H9 (cell line): ENCODE measurements at regions not wholly inside any gene's neighbourhood (a gene's known extent, or its start where the extent isn't known, plus 50 kb on each side); places are given as distances from the start of the nearest gene placed in this dataset.

ENCODE experiments used
- DNase-seq: peaks from one replicate; pipeline ENCODE4 v3.0.0-alpha.2; 2017
- H2AFZ ChIP-seq: one replicate; pipeline ENCODE4 v1.6.1; 2013; ENCODE audit warnings: mild to moderate bottlenecking, low read length, control low read depth, moderate library complexity
- H2AK5ac ChIP-seq: 2 replicates; pipeline ENCODE4 v1.6.1; 2013; ENCODE audit warnings: low read length, control low read depth, mixed read lengths; ENCODE audit not compliant: insufficient read length
- H2BK120ac ChIP-seq: one replicate; pipeline ENCODE4 v1.6.1; 2013; ENCODE audit warnings: low read depth, mild to moderate bottlenecking, low read length, control low read depth, inconsistent platforms; ENCODE audit not compliant: poor library complexity, severe bottlenecking
- H2BK12ac ChIP-seq: 2 replicates; pipeline ENCODE4 v1.6.1; 2013; ENCODE audit warnings: low read length, control low read depth, mixed read lengths, low read depth; ENCODE audit not compliant: insufficient read length
- H2BK15ac ChIP-seq: 2 replicates; pipeline ENCODE4 v1.6.1; 2013; ENCODE audit warnings: low read depth, low read length, control low read depth
- H2BK20ac ChIP-seq: one replicate; pipeline ENCODE4 v1.6.1; 2013; ENCODE audit warnings: low read depth, mild to moderate bottlenecking, low read length, control low read depth, inconsistent platforms; ENCODE audit not compliant: poor library complexity, severe bottlenecking
- H2BK5ac ChIP-seq: 2 replicates; pipeline ENCODE4 v1.6.1; 2013; ENCODE audit warnings: low read length, control low read depth, mixed read lengths; ENCODE audit not compliant: insufficient read length
- H3K14ac ChIP-seq: 2 replicates; pipeline ENCODE4 v1.6.1; 2013; ENCODE audit warnings: low read length, control low read depth; ENCODE audit not compliant: insufficient read depth
- H3K18ac ChIP-seq: 2 replicates; pipeline ENCODE4 v1.6.1; 2013; ENCODE audit warnings: low read depth, mild to moderate bottlenecking, mixed read lengths, low read length, control low read depth; ENCODE audit not compliant: insufficient read length
- H3K23ac ChIP-seq: 2 replicates; pipeline ENCODE4 v1.6.1; 2013; ENCODE audit warnings: low read length, control low read depth, mixed read lengths, low read depth; ENCODE audit not compliant: insufficient read length
- H3K23me2 ChIP-seq: 2 replicates; pipeline ENCODE4 v1.6.1; 2013; ENCODE audit warnings: low read depth, mild to moderate bottlenecking, mixed read lengths, low read length, control low read depth; ENCODE audit not compliant: insufficient read length, poor library complexity, severe bottlenecking
- H3K27ac ChIP-seq: 2 replicates; pipeline ENCODE4 v1.5.1; 2013; ENCODE audit warnings: low read length, control low read depth, mixed read lengths, low read depth; ENCODE audit not compliant: insufficient read length
- H3K27me3 ChIP-seq: 2 replicates; pipeline ENCODE4 v1.6.1; 2013; ENCODE audit warnings: low read length, control low read depth, inconsistent platforms; ENCODE audit not compliant: insufficient read depth
- H3K4ac ChIP-seq: 2 replicates; pipeline ENCODE4 v1.6.1; 2013; ENCODE audit warnings: low read depth, mild to moderate bottlenecking, control low read depth, inconsistent platforms, low read length, moderate library complexity
- H3K4me1 ChIP-seq: 2 replicates; pipeline ENCODE4 v1.6.1; 2013; ENCODE audit warnings: low read length, control low read depth, inconsistent platforms; ENCODE audit not compliant: insufficient read depth
- H3K4me2 ChIP-seq: 2 replicates; pipeline ENCODE4 v1.6.1; 2013; ENCODE audit warnings: low read length, control low read depth, mixed read lengths; ENCODE audit not compliant: insufficient read length, insufficient read depth
- H3K56ac ChIP-seq: 2 replicates; pipeline ENCODE4 v1.6.1; 2013; ENCODE audit warnings: low read depth, mild to moderate bottlenecking, mixed read lengths, low read length, control low read depth; ENCODE audit not compliant: insufficient read length
- H3K79me1 ChIP-seq: 2 replicates; pipeline ENCODE4 v1.6.1; 2013; ENCODE audit warnings: low read depth, mild to moderate bottlenecking, moderate library complexity, low read length, control low read depth, inconsistent platforms; ENCODE audit not compliant: insufficient read depth, poor library complexity, severe bottlenecking
- H3K79me2 ChIP-seq: 2 replicates; pipeline ENCODE4 v1.6.1; 2013; ENCODE audit warnings: low read length, control low read depth, inconsistent platforms; ENCODE audit not compliant: insufficient read depth
- H3K9ac ChIP-seq: 2 replicates; pipeline ENCODE4 v1.6.1; 2013; ENCODE audit warnings: low read length, control low read depth, mixed read lengths; ENCODE audit not compliant: insufficient read length; ENCODE audit errors: extremely low read depth
- H3K9me3 ChIP-seq: one replicate; pipeline ENCODE4 v1.6.1; 2013; ENCODE audit warnings: low read depth, low read length, inconsistent platforms; ENCODE audit not compliant: control insufficient read depth
- H3T11ph ChIP-seq: one replicate; pipeline ENCODE4 v1.6.1; 2013; ENCODE audit warnings: mild to moderate bottlenecking, low read length, control low read depth, inconsistent platforms
- H4K20me1 ChIP-seq: one replicate; pipeline ENCODE4 v1.6.1; 2013; ENCODE audit not compliant: control insufficient read depth, insufficient read length, insufficient read depth
- H4K5ac ChIP-seq: 2 replicates; pipeline ENCODE4 v1.6.1; 2013; ENCODE audit warnings: low read depth, mild to moderate bottlenecking, mixed read lengths, low read length, control low read depth; ENCODE audit not compliant: insufficient read length
- H4K8ac ChIP-seq: replicated peaks from 2 replicates; pipeline ENCODE4 v1.6.1; 2013; ENCODE audit warnings: low read length, control low read depth, mixed read lengths, low read depth; ENCODE audit not compliant: insufficient read length
- H4K91ac ChIP-seq: 2 replicates; pipeline ENCODE4 v1.6.1; 2013; ENCODE audit warnings: low read depth, mild to moderate bottlenecking, moderate library complexity, mixed read lengths, low read length, control low read depth; ENCODE audit not compliant: insufficient read length
- H3K27ac Mint-ChIP-seq, 3 experiments: 2 replicates in 2 of 3; 3 replicates in 1 of 3; pipeline ENCODE4 v1.8.0; 2020 to 2021; ENCODE audit warnings: mixed read lengths in 3 of 3, mild to moderate bottlenecking in 1 of 3, moderate library complexity in 1 of 3
- H3K27me3 Mint-ChIP-seq: 2 replicates; pipeline ENCODE4 v1.8.0; 2021; ENCODE audit warnings: low read depth, mild to moderate bottlenecking, moderate library complexity, mixed read lengths
- H3K36me3 Mint-ChIP-seq, 3 experiments: 2 replicates in 2 of 3; 3 replicates in 1 of 3; pipeline ENCODE4 v1.8.0; 2020 to 2021; ENCODE audit warnings: low read depth in 3 of 3, mixed read lengths in 3 of 3; ENCODE audit not compliant: insufficient read depth in 1 of 3
- H3K4me1 Mint-ChIP-seq, 2 experiments: 2 replicates each; pipeline ENCODE4 v1.8.0; 2020; ENCODE audit warnings: mixed read lengths in 2 of 2
- H3K4me3 Mint-ChIP-seq, 2 experiments: 2 replicates in 1 of 2; 3 replicates in 1 of 2; pipeline ENCODE4 v1.8.0; 2020 to 2021; ENCODE audit warnings: mild to moderate bottlenecking in 2 of 2, mixed read lengths in 2 of 2, moderate library complexity in 1 of 2
- H3K9me3 Mint-ChIP-seq, 2 experiments: 2 replicates in 1 of 2; 3 replicates in 1 of 2; pipeline ENCODE4 v1.8.0; 2020; ENCODE audit warnings: mild to moderate bottlenecking in 2 of 2, mixed read lengths in 2 of 2, moderate library complexity in 1 of 2
- CTCF ChIP-seq: fragments of 200-600 bp; sonication (generic); conservative IDR thresholded peaks from 3 replicates; pipeline ENCODE4 v1.8.0; 2021; ENCODE audit warnings: antibody characterized with exemption, mild to moderate bottlenecking
- WGBS: extraction: QIAGEN DNeasy Blood & Tissue Kit; methylation state at CpG from one replicate; pipeline ENCODE4 v1.1.7; 2013; ENCODE audit warnings: missing lambda C conversion rate, low lambda C conversion rate, mixed read lengths; ENCODE audit not compliant: insufficient read length; ENCODE audit errors: extremely low coverage; 5-methylcytosine and 5-hydroxymethylcytosine counted together

DNA sequence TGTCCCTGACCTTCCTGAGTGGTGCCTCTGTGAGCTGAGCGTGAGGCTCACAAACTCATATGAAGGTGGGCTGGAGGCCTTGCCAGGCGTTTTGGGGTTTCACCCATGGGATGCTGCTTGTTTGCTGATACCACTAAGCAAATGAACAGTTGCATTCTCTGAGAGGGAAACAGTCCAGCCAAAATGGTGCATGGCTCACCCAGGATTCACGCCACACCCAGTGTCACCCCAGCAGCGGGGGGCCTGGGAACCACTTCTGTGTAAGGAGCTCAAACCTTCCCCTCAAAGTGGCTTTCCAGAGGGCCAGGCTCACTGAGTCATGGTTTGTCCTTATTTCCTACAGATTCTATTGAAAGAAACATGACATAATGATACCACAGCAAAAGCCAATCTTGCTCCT lies 928.1 kb downstream of the TBC1D22A start:
- H3K27me3 ChIP-seq, result no peaks in the 10 kb centered on the region
- TF ChIP-seq CTCF, result no peak
- H3K4me3 Mint-ChIP-seq, result no peak overlapping the region
- H3K4ac ChIP-seq, result no peak overlapping the region
- H4K5ac ChIP-seq, result no peak overlapping the region
- no peaks in the 10 kb centered on the region for H3K9me3 ChIP-seq
- H3K27ac ChIP-seq, result no peak overlapping the region
- H4K20me1 ChIP-seq, result no peaks in the 10 kb centered on the region
- H3K23me2 ChIP-seq, result no peaks in the 10 kb centered on the region
- H3T11ph ChIP-seq, result no peak overlapping the region
- no peak overlapping the region for H3K18ac ChIP-seq
- peaks cover 0 to 19% of the 10 kb centered on the region in 2 experiments; a peak in 4 of 5 replicates for H3K9me3 Mint-ChIP-seq
- no CpG with 5 or more reads among the region's 4 CpGs for WGBS
- no peak overlapping the region for H3K4me2 ChIP-seq
- H4K91ac ChIP-seq, result no peak overlapping the region
- H3K23ac ChIP-seq, result no peak overlapping the region
- H3K4me1 ChIP-seq, result no peaks in the 10 kb centered on the region
- H3K56ac ChIP-seq, result no peak overlapping the region
- H3K36me3 Mint-ChIP-seq, result peaks cover 0 to 4% (median 4%) of the 10 kb centered on the region in 3 experiments; a peak in 3 of 7 replicates
- no peaks in the 10 kb centered on the region for H3K79me2 ChIP-seq
- H3K27me3 Mint-ChIP-seq, result peaks cover 8% of the 10 kb centered on the region
- no peak overlapping the region for H3K9ac ChIP-seq
- no peak for DNase-seq
- no peak overlapping the region for H2BK5ac ChIP-seq
- no peak overlapping the region for H2BK120ac ChIP-seq
- H2AFZ ChIP-seq, result no peak overlapping the region
- H3K79me1 ChIP-seq, result no peaks in the 10 kb centered on the region
- H4K8ac ChIP-seq, result no peak overlapping the region
- no peak overlapping the region for H3K14ac ChIP-seq
- H2BK15ac ChIP-seq, result no peak overlapping the region
- H3K27ac Mint-ChIP-seq, result no peak overlapping the region
- no peak overlapping the region for H2BK20ac ChIP-seq
- H2BK12ac ChIP-seq, result no peak overlapping the region
- H3K4me1 Mint-ChIP-seq, result peaks cover 3 to 12% of the 10 kb centered on the region in 2 experiments; a peak in 2 of 4 replicates
- no peak overlapping the region for H2AK5ac ChIP-seq
